Activated CD4-positive, alpha-beta T cell treated with anti-CD3 and anti-CD28 coated beads, Interleukin-2, amount 50 U/mL, for 24 hours (primary cell): ENCODE measurements at regions not wholly inside any gene's neighbourhood (a gene's known extent, or its start where the extent isn't known, plus 50 kb on each side); places are given as distances from the start of the nearest gene placed in this dataset.

Experiments
- DNase-seq, 2 donors: peaks; one replicate each; pipeline ENCODE4 v3.0.0-alpha.2; 2020; ENCODE audit warnings: low read depth in 1 of 2, low spot score in 1 of 2

DNA sequence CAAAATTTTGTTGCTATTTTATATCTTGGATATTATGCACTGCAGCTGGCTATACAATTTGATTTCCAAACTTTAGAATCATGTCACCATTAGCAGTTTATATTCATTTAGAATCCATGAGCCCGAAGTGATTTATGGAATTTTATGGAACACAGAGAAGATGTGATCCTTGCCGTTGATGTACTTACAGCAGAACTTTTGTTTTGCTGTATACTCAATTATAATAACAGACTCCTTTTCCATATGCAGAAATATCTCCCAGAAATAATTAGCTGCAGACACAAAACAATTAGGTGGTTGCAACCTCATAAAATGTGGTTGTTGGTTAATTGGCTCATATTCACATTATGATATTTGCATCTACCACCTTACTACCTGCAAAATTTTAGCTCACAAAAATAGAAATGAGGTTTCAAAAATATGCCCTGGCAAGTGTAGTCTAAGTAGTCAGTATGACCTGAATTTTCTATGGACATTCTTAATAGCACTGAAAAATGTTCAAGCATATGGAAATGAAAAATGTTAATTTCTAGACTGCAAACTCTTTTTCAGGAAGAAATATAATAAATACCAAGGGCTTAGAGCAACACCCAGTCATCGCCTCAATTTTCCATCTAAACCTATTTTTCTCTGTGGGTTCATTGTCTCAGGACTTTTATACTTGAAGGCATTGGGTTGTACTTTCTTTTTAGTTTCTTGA is 997.6 kb downstream of the MCTP2 start:
- no peak for DNase-seq

DNA sequence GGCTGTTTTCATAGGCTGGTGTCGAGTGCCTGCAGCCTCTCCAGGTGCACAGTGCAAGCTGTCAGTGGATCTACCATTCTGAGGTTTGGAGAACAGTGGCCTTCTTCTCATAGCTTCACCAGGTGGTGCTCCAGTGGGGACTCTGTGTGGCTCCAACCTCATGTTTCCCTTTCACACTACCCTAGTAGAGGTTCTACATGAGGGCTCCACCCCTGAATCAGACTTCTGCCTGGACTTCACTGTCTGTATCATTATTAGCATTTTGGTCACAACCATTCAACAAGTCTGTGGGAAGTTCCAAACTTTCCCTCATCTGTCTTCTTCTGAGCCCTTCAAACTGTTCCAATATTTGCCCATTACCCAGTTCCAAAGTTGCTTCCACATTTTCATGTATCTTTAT is 1003.7 kb downstream of the MCTP2 start:
- no peak for DNase-seq

DNA sequence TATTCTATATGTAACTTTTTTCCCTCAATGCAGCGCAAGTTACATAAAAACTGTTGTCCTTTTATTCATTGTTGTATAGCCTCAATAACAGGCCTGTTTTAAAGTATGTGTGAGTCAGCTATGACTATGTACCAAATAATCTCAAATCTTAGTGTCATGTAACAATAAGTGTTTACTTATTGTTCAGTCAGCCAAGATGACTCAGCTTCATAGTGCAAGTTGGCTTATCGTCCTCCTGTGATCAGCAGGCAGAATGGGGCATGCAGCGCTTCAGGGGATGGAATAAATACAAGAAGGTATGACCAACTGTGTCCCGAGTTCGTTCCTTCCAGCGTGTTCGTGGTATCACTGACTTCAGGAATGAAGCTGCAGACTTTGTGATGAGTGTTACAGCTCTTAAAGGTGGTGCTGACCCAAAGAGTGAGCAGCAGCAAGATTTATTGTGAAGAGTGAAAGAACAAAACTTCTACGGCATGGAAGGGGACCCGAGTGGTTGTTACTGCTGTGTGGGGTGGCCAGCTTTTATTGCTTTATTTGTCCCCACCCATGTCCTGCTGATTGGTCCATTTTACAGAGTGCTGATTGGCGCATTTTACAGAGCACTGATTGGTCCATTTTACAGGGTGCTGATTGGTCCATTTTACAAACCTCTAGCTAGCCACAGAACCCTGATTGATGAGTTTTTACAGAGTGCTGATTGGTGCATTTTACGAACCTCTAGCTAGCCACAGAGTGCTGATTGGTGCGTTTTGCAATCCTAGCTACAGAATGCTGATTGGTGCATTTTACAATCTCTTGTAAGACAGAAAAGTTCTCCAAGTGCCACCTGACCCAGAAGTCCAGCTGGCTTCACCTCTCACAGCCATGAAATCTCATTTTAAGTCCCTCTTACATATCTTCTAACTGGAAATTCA is 1016.0 kb downstream of the MCTP2 start:
- DNase-seq, result no peak

DNA sequence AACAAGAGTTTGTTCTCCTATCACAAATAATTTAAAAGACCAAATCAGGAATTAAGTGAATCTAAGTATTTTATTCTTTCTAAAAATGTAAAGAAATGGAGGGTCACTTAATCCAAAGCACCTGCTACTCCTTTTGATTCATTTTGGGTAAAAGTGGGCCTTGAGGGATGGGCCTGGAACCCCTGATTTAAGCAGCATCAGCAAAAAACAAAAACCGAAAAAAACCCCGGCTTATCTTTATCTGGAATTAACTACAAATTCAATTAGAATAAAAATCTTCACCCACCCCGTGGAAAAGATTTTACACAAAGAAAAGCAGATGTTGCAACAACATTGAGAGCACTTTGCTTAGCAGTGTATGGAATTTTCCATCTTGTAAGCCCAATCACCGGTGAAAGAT is 1018.2 kb downstream of the MCTP2 start:
- no peak for DNase-seq

DNA sequence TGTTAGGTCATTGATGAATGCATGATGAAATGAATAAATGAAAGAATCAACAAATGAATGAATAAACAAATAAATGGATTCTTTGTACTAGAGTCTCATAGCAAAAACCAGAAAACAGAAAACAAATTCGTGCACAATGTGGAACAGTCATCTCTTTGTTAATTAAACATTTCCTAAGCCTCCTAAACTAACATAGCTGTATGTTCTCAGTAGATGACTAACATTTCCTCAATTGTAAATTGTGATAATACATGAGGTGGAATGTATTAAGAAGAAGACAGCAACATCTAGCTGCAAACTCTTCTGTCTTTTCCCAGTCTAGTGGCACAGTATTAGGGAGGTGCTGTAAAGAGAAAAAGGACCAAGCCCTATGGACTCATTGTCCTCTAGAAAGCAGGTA is 1021.0 kb downstream of the MCTP2 start:
- no peak for DNase-seq

DNA sequence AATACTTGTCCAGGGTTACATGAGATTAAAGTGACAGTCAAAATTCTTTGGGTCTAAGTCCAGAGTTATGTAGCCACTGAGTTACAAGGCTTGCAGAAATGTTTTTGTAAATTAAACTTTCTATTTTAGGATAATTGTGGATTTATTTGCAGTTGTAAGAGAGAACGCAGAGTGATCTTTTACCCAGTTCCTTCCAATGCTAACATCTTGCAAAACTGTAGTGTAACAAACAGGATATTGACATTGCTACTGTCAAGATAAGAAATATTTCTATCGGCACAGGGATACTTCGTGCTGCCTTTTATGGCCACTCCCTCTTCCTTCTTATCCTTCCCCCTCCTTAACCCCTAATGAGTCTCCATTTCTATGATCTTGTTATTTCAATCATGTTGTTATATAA is 1022.9 kb downstream of the MCTP2 start:
- DNase-seq, result no peak

DNA sequence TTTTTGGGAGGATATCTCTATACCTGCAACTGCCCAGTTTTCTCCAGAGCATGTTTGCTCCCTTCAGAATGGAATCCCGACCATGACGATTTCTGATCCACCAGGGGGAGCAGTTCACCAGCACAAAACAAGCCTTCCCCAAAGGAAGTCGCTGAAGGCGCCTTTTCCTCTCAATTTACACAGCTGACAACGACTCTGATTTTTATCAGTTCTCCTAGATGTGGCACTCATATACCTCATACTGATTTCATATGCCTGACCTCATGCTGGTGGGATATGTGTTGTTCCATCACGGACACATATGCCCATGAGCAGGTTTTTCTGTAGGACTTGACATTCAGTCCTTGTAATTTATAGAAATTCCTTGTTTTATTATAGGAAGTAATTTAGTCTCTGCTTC is 1028.2 kb downstream of the MCTP2 start:
- DNase-seq, result peak; percentile 13 to 25

DNA sequence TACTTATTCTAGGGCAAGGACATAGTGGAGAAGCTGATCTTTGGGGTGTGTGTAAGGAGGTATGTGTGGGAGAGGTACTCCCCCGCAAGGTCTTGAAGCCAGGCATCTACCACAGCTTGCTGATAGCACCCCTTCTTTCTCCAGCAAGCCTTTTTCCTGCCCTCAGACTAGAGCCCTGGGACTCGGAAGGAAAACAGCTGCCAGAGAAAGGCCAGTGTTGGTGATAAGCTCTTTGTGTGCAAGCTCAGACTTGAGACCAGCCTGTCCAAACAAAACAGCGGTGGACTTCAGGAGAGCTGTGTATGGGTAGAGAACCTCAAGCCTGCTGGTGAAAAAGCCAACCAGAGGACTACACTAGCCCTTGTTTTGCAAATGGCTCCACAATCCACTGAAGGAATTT is 1028.6 kb downstream of the MCTP2 start:
- DNase-seq, result no peak

DNA sequence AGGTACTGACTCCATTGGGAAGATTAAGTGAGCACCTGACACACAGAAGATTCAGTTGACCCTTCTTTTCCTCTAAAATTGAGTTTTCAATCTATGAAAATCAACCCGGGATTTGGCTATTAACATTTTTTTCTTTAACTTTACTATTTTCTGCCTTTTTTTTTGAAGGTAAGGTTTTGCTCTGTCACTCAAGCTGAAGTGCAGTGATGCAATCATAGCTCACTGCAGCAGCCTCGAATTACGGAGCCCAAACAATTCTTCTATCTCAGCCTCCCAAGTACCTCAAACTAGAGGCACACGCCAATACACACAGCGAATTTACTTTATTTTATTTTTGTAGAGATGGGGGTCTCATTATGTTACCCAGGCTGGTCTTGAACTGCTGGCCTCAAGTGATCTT is 1029.5 kb downstream of the MCTP2 start:
- DNase-seq, result no peak

DNA sequence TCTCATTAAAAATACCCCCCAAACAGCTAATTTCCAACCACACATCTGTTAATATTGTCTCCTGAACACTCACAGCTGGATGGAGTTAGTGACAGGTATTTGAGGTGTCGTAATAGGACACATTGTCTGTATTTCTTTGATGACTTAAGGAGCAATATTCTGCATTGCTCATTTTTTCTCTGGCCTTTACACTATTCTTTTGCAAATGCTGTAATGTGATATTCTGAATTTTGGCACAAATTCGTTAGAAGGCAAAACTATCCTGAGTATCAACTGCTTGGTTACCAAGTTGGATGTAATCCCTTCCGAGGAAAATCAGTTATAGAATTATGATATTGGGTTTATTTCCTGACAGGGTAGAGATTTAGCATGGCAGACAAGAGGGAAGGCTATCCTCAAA is 1030.2 kb downstream of the MCTP2 start:
- no peak for DNase-seq

DNA sequence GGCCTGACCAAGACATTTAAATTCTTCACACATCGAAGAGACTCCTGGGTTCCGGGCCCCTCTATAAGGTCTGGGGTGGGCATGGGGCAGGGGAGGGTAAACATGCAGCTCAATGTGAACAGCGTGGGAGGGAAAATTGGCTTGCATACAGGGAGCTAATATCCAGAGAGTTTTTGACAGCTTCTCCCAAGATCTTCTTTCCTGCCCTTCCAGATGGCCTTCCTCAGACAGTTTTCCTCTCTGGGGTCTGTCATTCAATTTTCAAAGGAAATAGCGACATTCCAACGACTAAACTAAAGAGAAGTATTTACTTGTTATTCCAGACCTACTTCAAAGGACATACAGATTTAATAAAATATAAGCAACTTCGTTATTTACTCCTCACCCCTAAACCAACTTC is 1030.6 kb downstream of the MCTP2 start:
- DNase-seq, result no peak

DNA sequence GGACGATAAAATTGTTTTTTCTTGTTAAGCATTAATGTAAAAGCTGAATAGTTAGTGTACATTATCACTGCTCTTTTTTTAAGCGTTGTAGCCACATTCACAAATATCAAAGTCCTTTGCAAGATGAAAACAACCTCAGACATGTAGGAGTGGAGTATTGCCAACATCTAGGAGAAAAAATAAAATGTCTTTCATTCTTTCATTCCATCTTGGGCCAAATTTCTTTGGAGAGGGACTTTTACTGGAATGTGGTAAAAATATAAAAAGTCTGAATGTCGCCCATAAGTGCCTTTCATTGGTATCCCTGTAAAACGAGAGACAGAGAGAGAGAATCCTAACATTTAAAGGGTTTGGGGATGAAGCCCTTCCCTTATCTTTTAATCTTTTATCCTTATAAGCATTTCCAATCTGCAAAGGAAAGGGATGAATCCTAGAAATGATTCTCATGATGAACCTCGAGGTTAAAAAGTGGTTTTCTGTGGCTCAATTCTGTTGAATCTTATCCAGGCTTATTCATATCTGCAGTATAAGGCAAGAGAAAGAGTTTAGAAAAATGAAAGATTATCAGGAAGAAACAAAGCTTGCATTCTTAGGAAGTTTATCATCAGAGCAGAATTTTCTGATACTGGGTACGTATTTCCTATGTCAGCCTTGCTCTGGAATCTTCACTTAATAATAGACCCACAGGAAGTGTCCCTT is 1031.7 kb downstream of the MCTP2 start:
- DNase-seq, result no peak

DNA sequence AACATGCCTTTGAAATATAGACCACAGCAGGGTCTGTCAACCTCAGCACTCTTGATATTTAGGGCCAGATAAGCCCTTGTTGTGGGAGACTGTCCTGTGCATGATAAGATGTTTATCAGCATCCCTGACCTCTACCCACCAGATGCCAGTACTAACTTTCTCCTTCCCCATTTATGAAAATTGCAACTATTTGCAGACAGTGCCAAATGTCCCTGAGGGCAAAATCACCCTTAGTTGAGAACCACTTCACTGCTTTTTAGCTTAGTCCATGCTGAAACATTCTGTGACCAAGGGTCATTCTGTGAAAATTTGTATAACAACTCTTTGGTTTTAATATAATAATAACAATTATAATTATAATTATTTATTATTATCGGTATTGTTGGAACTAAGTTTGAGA is 1032.4 kb downstream of the MCTP2 start:
- no peak for DNase-seq

DNA sequence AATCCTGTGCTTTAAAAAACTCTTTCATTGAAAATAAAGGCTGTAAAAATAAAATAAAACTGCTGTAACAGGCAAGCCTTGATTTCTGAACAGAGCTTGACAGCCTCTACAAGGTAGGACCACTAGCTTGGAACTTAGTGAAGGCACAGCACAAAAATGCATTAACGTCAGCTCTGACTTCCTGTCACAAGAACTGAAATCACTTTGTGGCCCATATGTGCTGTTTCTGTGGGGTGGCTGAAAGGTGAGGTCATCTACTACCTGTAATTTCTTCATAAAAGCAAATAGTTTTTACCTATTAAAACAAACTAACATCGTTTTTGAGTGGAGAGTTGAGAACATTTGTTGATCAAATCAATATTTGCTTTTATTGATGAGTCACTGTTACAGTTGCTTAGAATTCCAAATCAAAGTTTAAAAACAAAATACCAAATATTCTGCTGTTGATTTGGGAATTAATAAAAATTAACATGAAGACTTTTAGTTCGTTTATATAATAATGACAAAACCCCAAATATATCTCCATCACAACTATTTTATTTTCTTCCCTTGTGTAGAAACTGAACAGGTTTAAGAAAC is 1034.1 kb downstream of the MCTP2 start:
- no peak for DNase-seq

DNA sequence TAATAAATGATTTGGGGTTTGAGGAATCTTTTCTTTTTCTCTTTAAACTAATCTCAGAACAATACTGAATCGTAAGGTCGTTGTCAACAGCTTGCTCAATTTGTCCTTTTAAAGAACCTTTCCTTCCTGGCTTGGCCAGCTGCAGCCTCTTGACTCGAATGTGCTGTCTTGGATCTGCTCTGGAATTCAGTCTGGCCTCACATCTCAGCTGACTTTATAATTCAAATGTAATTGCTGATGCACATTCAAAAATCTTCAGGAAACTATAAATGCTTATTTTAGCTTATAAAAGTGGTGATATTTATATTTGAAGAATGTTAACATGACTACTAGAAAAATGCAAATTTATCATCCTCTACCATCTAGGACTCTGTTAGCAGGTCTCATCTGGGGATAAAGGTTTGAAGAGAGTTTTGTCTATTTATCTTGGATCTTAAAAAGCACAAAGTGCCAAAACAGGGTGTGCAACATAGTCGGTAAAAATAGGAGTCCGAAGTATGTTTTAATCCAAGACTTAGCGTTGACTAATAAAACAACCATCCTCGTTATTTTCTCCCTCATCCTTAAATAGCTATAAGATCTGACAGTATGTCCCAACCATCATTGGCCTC is 1035.2 kb downstream of the MCTP2 start:
- no peak for DNase-seq

DNA sequence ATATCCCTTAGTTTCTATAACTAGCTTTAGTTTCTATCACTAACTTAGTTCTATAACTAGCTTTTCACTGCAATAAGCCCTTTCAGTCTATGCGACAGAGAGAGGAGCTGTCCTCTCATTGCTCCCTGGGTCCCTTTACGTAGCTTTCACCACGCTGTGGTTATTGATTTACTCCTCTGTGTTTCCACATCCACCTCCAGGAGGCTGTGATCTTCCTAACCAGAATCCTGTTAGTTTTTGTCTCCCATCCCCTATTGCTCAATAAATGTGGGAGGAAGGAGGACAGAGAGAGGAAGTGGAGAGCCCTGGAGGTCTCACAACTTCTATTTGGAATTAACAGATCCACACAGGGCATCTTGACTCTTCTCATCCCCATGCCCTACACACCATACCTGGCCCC is 1036.1 kb downstream of the MCTP2 start:
- no peak for DNase-seq

DNA sequence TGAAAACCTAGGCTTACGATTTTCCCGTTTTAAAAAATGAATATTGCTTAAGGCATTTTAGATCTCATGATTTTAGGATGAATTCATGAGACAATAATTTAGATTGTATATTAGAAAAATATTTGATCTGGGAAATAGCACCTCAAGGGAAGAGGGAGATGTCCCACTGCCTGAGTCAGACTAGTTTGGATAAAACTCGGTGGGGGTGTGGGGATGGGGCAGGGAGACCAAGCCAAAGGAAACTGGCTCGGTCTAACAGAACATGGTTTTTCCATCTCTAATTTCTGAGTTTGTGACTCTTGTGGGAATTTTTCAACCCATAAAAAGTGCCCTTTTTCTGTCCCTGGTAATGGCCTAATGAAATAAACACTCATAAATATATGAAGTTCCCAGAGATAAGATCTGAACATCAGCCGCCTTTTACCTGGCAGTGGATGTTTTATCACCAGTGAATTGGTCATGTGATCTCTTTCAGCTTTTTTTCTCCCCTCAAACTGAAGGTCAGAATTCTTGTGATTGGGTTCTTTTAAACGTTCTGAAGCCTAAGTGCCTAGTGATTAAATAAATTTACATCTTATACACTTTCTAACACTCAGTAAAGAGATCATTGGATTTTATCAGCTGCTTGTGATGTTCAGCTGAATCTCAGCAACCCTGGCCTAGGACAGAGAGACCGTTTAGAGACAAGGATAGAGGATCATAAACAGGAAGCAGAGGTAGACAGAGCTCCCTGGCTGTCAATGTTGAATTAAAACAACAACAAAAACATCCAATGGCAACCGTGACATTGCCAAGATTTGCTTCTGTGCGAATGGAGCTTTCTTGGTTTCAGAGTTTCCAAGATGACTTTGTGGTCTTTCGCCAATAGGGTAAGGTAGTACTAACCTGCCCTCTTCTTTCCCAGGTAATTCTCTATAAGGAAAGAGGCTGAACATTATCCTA is 1038.2 kb downstream of the MCTP2 start:
- DNase-seq, result no peak

DNA sequence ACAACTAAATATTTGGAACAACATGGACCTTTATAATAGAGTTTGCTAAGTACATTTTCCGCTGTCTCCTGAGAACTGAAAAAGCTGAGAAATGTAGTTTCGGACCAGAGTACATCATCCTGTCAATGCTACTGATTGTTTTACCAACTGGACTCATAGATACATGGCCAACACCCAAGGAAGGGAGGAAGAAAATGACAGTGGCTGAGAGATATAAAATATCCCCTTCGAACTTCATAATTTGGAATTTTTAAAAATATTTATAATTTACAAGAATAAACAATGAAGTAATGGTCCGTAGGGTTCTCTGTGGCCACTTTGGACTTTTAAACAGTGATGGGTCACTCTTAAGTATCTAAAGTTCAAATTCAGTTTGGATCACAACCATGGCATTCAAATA is 1042.7 kb downstream of the MCTP2 start:
- no peak for DNase-seq

DNA sequence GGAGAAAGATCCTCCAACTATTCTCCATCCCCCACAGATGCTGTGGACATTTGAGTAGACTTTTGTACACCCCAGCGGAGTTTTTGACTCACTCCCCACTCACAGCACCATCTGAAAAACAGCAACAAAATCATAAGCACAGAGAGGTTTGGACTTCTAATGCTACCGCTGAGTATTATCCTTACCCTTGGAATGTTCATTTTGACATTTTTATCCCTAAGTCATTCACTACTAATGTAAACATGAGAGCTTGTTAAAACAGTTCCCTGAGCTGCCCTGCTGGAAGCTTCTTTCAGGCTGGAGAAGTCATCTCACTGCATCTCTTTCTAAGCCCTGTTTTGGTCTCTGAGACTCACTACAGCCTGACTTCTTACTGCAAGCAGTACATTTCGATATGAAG is 1045.9 kb downstream of the MCTP2 start:
- no peak for DNase-seq
